PC-9 (cell line): ENCODE measurements at regions not wholly inside any gene's neighbourhood (a gene's known extent, or its start where the extent isn't known, plus 50 kb on each side); places are given as distances from the start of the nearest gene placed in this dataset.

Experiments
- BruUV-seq: library from RNA; stranded (reverse); fragments of 400-500 nt; replicated peaks from 2 replicates; lab custom pipeline; 2021; lab: Mats Ljungman, UMichigan
- CTCF ChIA-PET: fragments of 300-600 bp; sonication (Branson Sonifier 250); formaldehyde crosslinking; loops from one replicate; lab custom pipeline; 2022; ENCODE audit warnings: antibody characterized with exemption; lab: Charles Lee
- POLR2A ChIA-PET: fragments of 300-600 bp; sonication (Branson Sonifier 250); formaldehyde crosslinking; loops from one replicate; lab custom pipeline; 2022; ENCODE audit warnings: antibody characterized with exemption; ENCODE audit not compliant: unreplicated experiment; lab: Charles Lee
- DNase-seq, 2 experiments: peaks; one replicate each; pipeline versions ENCODE4 v3.0.0 to v3.0.0-alpha.2; 2015 to 2022; ENCODE audit warnings: mixed read lengths in 1 of 2
- H2AFZ ChIP-seq: fragments of 200-600 bp; sonication (generic); 2 replicates; pipeline ENCODE4 v1.8.1; 2017; ENCODE audit warnings: antibody characterized with exemption
- H3F3A ChIP-seq: fragments of 200-600 bp; sonication (generic); 2 replicates; pipeline ENCODE4 v1.8.1; 2017; ENCODE audit warnings: antibody characterized with exemption, mild to moderate bottlenecking, low read depth; ENCODE audit not compliant: insufficient read depth
- H3K27ac ChIP-seq: fragments of 200-600 bp; sonication (generic); 2 replicates; pipeline ENCODE4 v1.6.1; 2016; ENCODE audit warnings: mixed run types
- H3K27me3 ChIP-seq: fragments of 200-600 bp; sonication (generic); 2 replicates; pipeline ENCODE4 v1.6.1; 2016; ENCODE audit warnings: low read depth, mixed run types; ENCODE audit not compliant: insufficient read depth
- H3K36me3 ChIP-seq: fragments of 200-600 bp; sonication (generic); 2 replicates; pipeline ENCODE4 v1.6.1; 2016; ENCODE audit warnings: low read depth, mixed run types
- H3K4me1 ChIP-seq: fragments of 200-600 bp; sonication (generic); replicated peaks from 2 replicates; pipeline ENCODE4 v1.6.1; 2016; ENCODE audit warnings: mixed run types; ENCODE audit not compliant: insufficient read depth
- H3K4me2 ChIP-seq: fragments of 200-600 bp; sonication (generic); 2 replicates; pipeline ENCODE4 v1.6.1; 2017; ENCODE audit warnings: mixed run types
- H3K4me3 ChIP-seq: fragments of 200-600 bp; sonication (generic); 2 replicates; pipeline ENCODE4 v1.6.1; 2016; ENCODE audit warnings: mixed run types
- H3K79me2 ChIP-seq: fragments of 200-600 bp; sonication (generic); 2 replicates; pipeline ENCODE4 v1.6.1; 2017; ENCODE audit warnings: low read depth, mixed run types
- H3K9me2 ChIP-seq: fragments of 200-600 bp; sonication (generic); 2 replicates; pipeline ENCODE4 v1.8.1; 2017; ENCODE audit warnings: mild to moderate bottlenecking; ENCODE audit not compliant: insufficient read depth
- H3K9me3 ChIP-seq: fragments of 200-600 bp; sonication (generic); 2 replicates; pipeline ENCODE4 v1.8.1; 2016; ENCODE audit warnings: low read depth; ENCODE audit not compliant: insufficient read depth
- H4K20me1 ChIP-seq: fragments of 200-600 bp; sonication (generic); 2 replicates; pipeline ENCODE4 v1.8.1; 2017; ENCODE audit not compliant: insufficient read depth
- CTCF ChIP-seq: fragments of 200-600 bp; sonication (generic); conservative IDR thresholded peaks from 2 replicates; pipeline ENCODE4 v1.6.1; 2017; ENCODE audit warnings: mixed run types, antibody characterized with exemption, mild to moderate bottlenecking, moderate library complexity
- EZH2 ChIP-seq: fragments of 200-600 bp; sonication (generic); IDR thresholded peaks from 2 replicates; pipeline ENCODE4 v1.8.0; 2017; ENCODE audit warnings: antibody characterized with exemption, low read depth
- intact Hi-C: fragments of 100-400 bp; cut with micrococcal nuclease; formaldehyde crosslinking; loops from one replicate; pipeline ENCODE4 v1.10.0; 2022; ENCODE audit not compliant: unreplicated experiment

- Histone ChIP-seq H3K9me3 (no peaks in the 10 kb centered on the region; the same call in 1 of the 2 replicates), H4K20me1 (no peaks in the 10 kb centered on the region), H3K36me3 (no peaks in the 10 kb centered on the region), H3K4me2 (no peak overlapping the region), H3K27ac (no peak overlapping the region), H3F3A (peaks cover 18% of the 10 kb centered on the region), H3K9me2 (no peaks in the 10 kb centered on the region), H3K4me3 (no peak overlapping the region), H3K27me3 (no peaks in the 10 kb centered on the region), H2AFZ (no peak overlapping the region), H3K79me2 (no peaks in the 10 kb centered on the region), H3K4me1 (peaks cover 35% of the 10 kb centered on the region)
- BruUV-seq, result no TSS peak
- ChIA-PET POLR2A (no interaction called here), CTCF (interaction anchor here (0.6 kb wide), 1 partner anchor 551 kb away, joined by 3 read pairs; no protein-coding TSS in a partner anchor)
- intact Hi-C loops, result no loop called here
- TF ChIP-seq CTCF (peak; percentile 38; the same call in 1 of the 2 replicates), EZH2 (no peak)
- DNase-seq, result no peak
Observed at GRCh38 chr3:55405436-55405835, 81.7 kb downstream of the WNT5A start.

GRCh38 chr3:55402886-55403609 is 84.1 kb downstream of the WNT5A start:
- peak; percentile 10 to 91 for DNase-seq
- CTCF ChIA-PET, result interaction anchor here (0.7 kb wide), 1 partner anchor 38 kb away, joined by 4 read pairs; no protein-coding TSS in a partner anchor
- Histone ChIP-seq H3K9me3 (0 out of 2 replicates have a peak, but pooled peaks cover 5% of the 10 kb centered on the region), H3K79me2 (no peaks in the 10 kb centered on the region), H2AFZ (no peak overlapping the region), H3K4me3 (no peak overlapping the region), H3K9me2 (no peaks in the 10 kb centered on the region), H3K36me3 (no peaks in the 10 kb centered on the region), H3K27me3 (no peaks in the 10 kb centered on the region), H4K20me1 (no peaks in the 10 kb centered on the region), H3K27ac (peak overlapping the region; percentile 87), H3F3A (peaks cover 18% of the 10 kb centered on the region), H3K4me1 (peaks cover 35% of the 10 kb centered on the region), H3K4me2 (peak overlapping the region; percentile 44)
- BruUV-seq, result no TSS peak
- intact Hi-C loops, result no loop called here
- no peak for TF ChIP-seq EZH2
- TF ChIP-seq CTCF, result no peak
- POLR2A ChIA-PET, result interaction anchor here (0.6 kb wide), 2 partner anchors 39 to 243 kb away, joined by 5 to 6 read pairs; no protein-coding TSS in a partner anchor

GRCh38 chr3:55380561-55380960 is 106.5 kb downstream of the WNT5A start:
- intact Hi-C loops, result no loop called here
- Histone ChIP-seq H3K36me3 (no peaks in the 10 kb centered on the region), H3F3A (no peaks in the 10 kb centered on the region), H3K4me3 (no peak overlapping the region), H3K4me1 (no peaks in the 10 kb centered on the region), H2AFZ (no peak overlapping the region), H4K20me1 (no peaks in the 10 kb centered on the region), H3K79me2 (no peaks in the 10 kb centered on the region), H3K27me3 (no peaks in the 10 kb centered on the region), H3K27ac (no peak overlapping the region), H3K4me2 (no peak overlapping the region), H3K9me2 (no peaks in the 10 kb centered on the region), H3K9me3 (no peaks in the 10 kb centered on the region)
- no peak for DNase-seq
- TF ChIP-seq CTCF (no peak), EZH2 (no peak)
- ChIA-PET CTCF (no interaction called here), POLR2A (no interaction called here)
- BruUV-seq, result no TSS peak
